Spinal cord (tissue), 9 donors: ENCODE measurements at regions not wholly inside any gene's neighbourhood (a gene's known extent, or its start where the extent isn't known, plus 50 kb on each side); places are given as distances from the start of the nearest gene placed in this dataset.

Experiments used
- DNase-seq, 6 donors: peaks; one replicate each; pipeline versions ENCODE4 v3.0.0 to v3.0.0-alpha.2; 2013 to 2015; ENCODE audit warnings: low spot score in 6 of 6, low read depth in 4 of 6
- H3K27ac ChIP-seq: one replicate; pipeline ENCODE4 v1.5.1; 2013; ENCODE audit warnings: low read depth, low read length, control low read depth
- H3K27me3 ChIP-seq: one replicate; pipeline ENCODE4 v1.6.1; 2013; ENCODE audit warnings: low read length; ENCODE audit not compliant: control insufficient read depth, insufficient read depth
- H3K36me3 ChIP-seq: one replicate; pipeline ENCODE4 v1.6.1; 2013; ENCODE audit warnings: low read length; ENCODE audit not compliant: control insufficient read depth, insufficient read depth
- H3K4me1 ChIP-seq: one replicate; pipeline ENCODE4 v1.6.1; 2013; ENCODE audit warnings: low read length; ENCODE audit not compliant: control insufficient read depth, insufficient read depth
- H3K4me3 ChIP-seq: one replicate; pipeline ENCODE4 v1.5.1; 2013; ENCODE audit warnings: low read depth, low read length, control low read depth
- H3K9me3 ChIP-seq: one replicate; pipeline ENCODE4 v1.6.1; 2013; ENCODE audit warnings: low read length; ENCODE audit not compliant: control insufficient read depth, insufficient read depth
- whole genome bisulfite sequencing: methylation state at CpG from one replicate; pipeline ENCODE4 v1.1.5; 2013; ENCODE audit warnings: missing lambda C conversion rate; ENCODE audit not compliant: insufficient coverage; 5-methylcytosine and 5-hydroxymethylcytosine counted together
- donor health status: healthy.

GRCh38 chr15:95930659-95931375, 399.7 kb upstream of the NR2F2 start:
- no peaks in the 10 kb centered on the region for H3K27me3 ChIP-seq
- no peaks in the 10 kb centered on the region for H3K36me3 ChIP-seq
- no peaks in the 10 kb centered on the region for H3K9me3 ChIP-seq
- H3K27ac ChIP-seq, result no peak overlapping the region
- no peak for DNase-seq
- H3K4me1 ChIP-seq, result no peaks in the 10 kb centered on the region
- no peak overlapping the region for H3K4me3 ChIP-seq
- 64% methylated on average over 3 of the region's 10 CpGs for WGBS

GRCh38 chr15:95931619-95932018, 398.9 kb upstream of the NR2F2 start:
- Histone ChIP-seq H3K4me1 (no peaks in the 10 kb centered on the region), H3K9me3 (no peaks in the 10 kb centered on the region), H3K27me3 (no peaks in the 10 kb centered on the region), H3K27ac (no peak overlapping the region), H3K4me3 (no peak overlapping the region), H3K36me3 (no peaks in the 10 kb centered on the region)
- WGBS, result no CpG with 5 or more reads among the region's 3 CpGs
- DNase-seq, result no peak

GRCh38 chr15:95932141-95932540, 398.4 kb upstream of the NR2F2 start:
- H3K36me3 ChIP-seq, result no peaks in the 10 kb centered on the region
- no peaks in the 10 kb centered on the region for H3K4me1 ChIP-seq
- no peak for DNase-seq
- no peak overlapping the region for H3K27ac ChIP-seq
- H3K4me3 ChIP-seq, result no peak overlapping the region
- WGBS, result 100% methylated on average over 2 of the region's 2 CpGs
- no peaks in the 10 kb centered on the region for H3K27me3 ChIP-seq
- H3K9me3 ChIP-seq, result no peaks in the 10 kb centered on the region

GRCh38 chr15:95932676-95933075, 397.8 kb upstream of the NR2F2 start:
- no peak overlapping the region for H3K27ac ChIP-seq
- H3K9me3 ChIP-seq, result no peaks in the 10 kb centered on the region
- H3K4me1 ChIP-seq, result no peaks in the 10 kb centered on the region
- H3K27me3 ChIP-seq, result no peaks in the 10 kb centered on the region
- WGBS, result 100% methylated on average over 1 of the region's 4 CpGs
- H3K4me3 ChIP-seq, result no peak overlapping the region
- H3K36me3 ChIP-seq, result no peaks in the 10 kb centered on the region
- DNase-seq, result no peak

GRCh38 chr15:95935852-95936251, 394.6 kb upstream of the NR2F2 start:
- no peaks in the 10 kb centered on the region for H3K9me3 ChIP-seq
- no peaks in the 10 kb centered on the region for H3K36me3 ChIP-seq
- no peak overlapping the region for H3K4me3 ChIP-seq
- no peak overlapping the region for H3K27ac ChIP-seq
- peaks cover 5% of the 10 kb centered on the region for H3K4me1 ChIP-seq
- DNase-seq, result no peak
- H3K27me3 ChIP-seq, result peaks cover 4% of the 10 kb centered on the region
- no CpG with 5 or more reads among the region's 2 CpGs for WGBS

GRCh38 chr15:95937128-95937528, 393.4 kb upstream of the NR2F2 start:
- H3K4me3 ChIP-seq, result no peak overlapping the region
- no peaks in the 10 kb centered on the region for H3K9me3 ChIP-seq
- no peaks in the 10 kb centered on the region for H3K36me3 ChIP-seq
- H3K27ac ChIP-seq, result peak overlapping the region; percentile 34
- DNase-seq, result no peak
- peaks cover 5% of the 10 kb centered on the region for H3K4me1 ChIP-seq
- 83% methylated on average over 1 of the region's 2 CpGs for whole genome bisulfite sequencing
- H3K27me3 ChIP-seq, result peaks cover 4% of the 10 kb centered on the region

- 29% methylated on average over 13 of the region's 14 CpGs for WGBS
- no peaks in the 10 kb centered on the region for H3K36me3 ChIP-seq
- no peaks in the 10 kb centered on the region for H3K9me3 ChIP-seq
- peaks cover 4% of the 10 kb centered on the region for H3K27me3 ChIP-seq
- peak overlapping the region; percentile 83 for H3K27ac ChIP-seq
- H3K4me3 ChIP-seq, result no peak overlapping the region
- DNase-seq, result peak in 1 of 6 donors; percentile 21
- peaks cover 5% of the 10 kb centered on the region for H3K4me1 ChIP-seq
These were observed 390.0 kb upstream of the NR2F2 start for GRCh38 chr15:95940431-95940985.

GRCh38 chr15:95944193-95944592, 386.3 kb upstream of the NR2F2 start:
- Histone ChIP-seq H3K4me1 (peaks cover 5% of the 10 kb centered on the region), H3K27me3 (peaks cover 4% of the 10 kb centered on the region), H3K4me3 (no peak overlapping the region), H3K36me3 (no peaks in the 10 kb centered on the region), H3K27ac (no peak overlapping the region), H3K9me3 (no peaks in the 10 kb centered on the region)
- WGBS, result no CpG with 5 or more reads among the region's 1 CpG
- peak in 1 of 6 donors; percentile 15 for DNase-seq

- H3K27me3 ChIP-seq, result peaks cover 4% of the 10 kb centered on the region
- H3K36me3 ChIP-seq, result no peaks in the 10 kb centered on the region
- WGBS, result no CpG with 5 or more reads among the region's 4 CpGs
- H3K4me1 ChIP-seq, result peaks cover 5% of the 10 kb centered on the region
- DNase-seq, result peak in 1 of 6 donors; percentile 22
- no peak overlapping the region for H3K27ac ChIP-seq
- H3K9me3 ChIP-seq, result no peaks in the 10 kb centered on the region
- H3K4me3 ChIP-seq, result no peak overlapping the region
These were observed 385.7 kb upstream of the NR2F2 start for GRCh38 chr15:95944661-95945255.

- Histone ChIP-seq H3K27me3 (no peaks in the 10 kb centered on the region), H3K4me1 (no peaks in the 10 kb centered on the region), H3K9me3 (no peaks in the 10 kb centered on the region), H3K27ac (no peak overlapping the region), H3K36me3 (no peaks in the 10 kb centered on the region), H3K4me3 (no peak overlapping the region)
- no peak for DNase-seq
- WGBS, result 100% methylated on average over 1 of the region's 2 CpGs
These were observed 384.3 kb upstream of the NR2F2 start for GRCh38 chr15:95946241-95946640.
